HepG2 (cell line): ENCODE measurements at regions not wholly inside any gene's neighbourhood (a gene's known extent, or its start where the extent isn't known, plus 50 kb on each side); places are given as distances from the start of the nearest gene placed in this dataset.
"Not testable (repeated sequence)": the region's sequence is repeated elsewhere in the genome, so short reads cannot be mapped to it uniquely, and the experiment has no call there.

Source experiments
- ATAC-seq: fragments of 200-7000 bp; cut with Tn5 transposase; 3 replicates; pipeline ENCODE4 v1.9.1; 2020; ENCODE audit warnings: mild to moderate bottlenecking, moderate library complexity
- BruUV-seq: library from RNA; stranded (reverse); fragments of 400-500 nt; replicated peaks from 2 replicates; lab custom pipeline; 2021; lab: Mats Ljungman, UMichigan
- CTCF ChIA-PET: fragments of 300-600 bp; formaldehyde crosslinking; extraction: SDS; loops from one replicate; lab custom pipeline; 2021; ENCODE audit warnings: low total read pairs, inconsistent platforms, low intra/inter-chr PET ratio; lab: Yijun Ruan, JAX
- POLR2A ChIA-PET: fragments of 350-600 bp; sonication (Branson Sonifier 250); formaldehyde crosslinking; loops from one replicate; lab custom pipeline; 2020; ENCODE audit warnings: antibody characterized with exemption, inconsistent platforms; lab: Yijun Ruan, JAX
- DNase-seq: peaks from one replicate; pipeline ENCODE4 v3.0.0-alpha.2; 2015; ENCODE audit warnings: low spot score
- FAIRE-seq: peaks from 3 replicates; lab custom pipeline; 2011; peaks lifted over from hg19 to GRCh38; lab: Jason Lieb, UNC
- H2AFZ ChIP-seq: one replicate; pipeline ENCODE4 v1.6.1; 2011; ENCODE audit warnings: low read length, inconsistent platforms
- H3K27ac ChIP-seq: fragments of 300-600 bp; 3 replicates; pipeline ENCODE4 v1.8.0; 2011; ENCODE audit warnings: mixed run types, mild to moderate bottlenecking, mixed read lengths, low read length, inconsistent platforms; ENCODE audit not compliant: insufficient read depth; ENCODE audit errors: extremely low read length
- H3K27me3 ChIP-seq, 2 experiments: fragments of 200-600 bp in 1 of 2; 2 replicates in 1 of 2; 3 replicates in 1 of 2; pipeline versions ENCODE4 v1.6.0 to v1.8.0; 2011; ENCODE audit warnings: low read length in 2 of 2, mild to moderate bottlenecking in 2 of 2, moderate library complexity in 2 of 2, inconsistent platforms in 1 of 2; ENCODE audit not compliant: insufficient read depth in 2 of 2, control insufficient read depth in 1 of 2
- H3K36me3 ChIP-seq, 2 experiments: fragments of 200-600 bp in 1 of 2; replicated peaks in 1 of 2; 2 replicates in 1 of 2; 3 replicates in 1 of 2; pipeline versions ENCODE4 v1.5.1 to v1.8.0; 2011; ENCODE audit warnings: low read length in 2 of 2, inconsistent platforms in 1 of 2; ENCODE audit not compliant: insufficient read depth in 2 of 2, control insufficient read depth in 1 of 2
- H3K4me1 ChIP-seq: 2 replicates; pipeline ENCODE4 v1.5.1; 2012; ENCODE audit warnings: low read length, inconsistent platforms; ENCODE audit not compliant: insufficient read depth
- H3K4me2 ChIP-seq: 2 replicates; pipeline ENCODE4 v1.6.0; 2011; ENCODE audit warnings: low read depth, low read length, inconsistent platforms
- H3K4me3 ChIP-seq, 3 experiments: fragments of 200-600 bp in 1 of 3; sonication (generic), shearing (Covaris generic) in 1 of 3; replicated peaks in 1 of 3; 2 replicates each; pipeline ENCODE4 v1.5.1; 2011 to 2016; ENCODE audit warnings: low read length in 3 of 3, inconsistent platforms in 2 of 3, low read depth in 2 of 3, mild to moderate bottlenecking in 2 of 3, control low read depth in 1 of 3, mixed read lengths in 1 of 3; ENCODE audit not compliant: insufficient read depth in 1 of 3
- H3K79me2 ChIP-seq: one replicate; pipeline ENCODE4 v1.6.1; 2011; ENCODE audit warnings: low read length, inconsistent platforms; ENCODE audit not compliant: insufficient read depth
- H3K9ac ChIP-seq: 2 replicates; pipeline ENCODE4 v1.6.0; 2011; ENCODE audit warnings: mild to moderate bottlenecking, low read depth, low read length, inconsistent platforms; ENCODE audit not compliant: insufficient read depth
- H3K9me3 ChIP-seq: 2 replicates; pipeline ENCODE4 v1.5.1; 2012; ENCODE audit warnings: mild to moderate bottlenecking, low read length
- H4K20me1 ChIP-seq: 2 replicates; pipeline ENCODE4 v1.6.0; 2011; ENCODE audit warnings: inconsistent platforms, mild to moderate bottlenecking, low read length, moderate library complexity; ENCODE audit not compliant: insufficient read depth
- SP5 ChIP-seq: IDR thresholded peaks from 2 replicates; pipeline ENCODE4 v1.6.1; 2016; ENCODE audit warnings: low read depth, borderline replicate concordance
- ZBTB1 ChIP-seq: sonication (generic); formaldehyde crosslinking; IDR thresholded peaks from 2 replicates; pipeline ENCODE4 v1.4.0; 2020; ENCODE audit warnings: missing genetic modification reagents, borderline replicate concordance
- ZBTB39 ChIP-seq: sonication (generic); formaldehyde crosslinking; IDR thresholded peaks from 2 replicates; pipeline ENCODE4 v1.5.0; 2020; ENCODE audit warnings: missing genetic modification reagents
- ZNF556 ChIP-seq: sonication (generic); formaldehyde crosslinking; IDR thresholded peaks from 2 replicates; pipeline ENCODE4 v1.4.0; 2020; ENCODE audit warnings: mild to moderate bottlenecking, missing genetic modification reagents, borderline replicate concordance
- WGBS: methylation state at CpG from one replicate; pipeline ENCODE4 v1.1.6; 2017; ENCODE audit warnings: low lambda C conversion rate; 5-methylcytosine and 5-hydroxymethylcytosine counted together
- in situ Hi-C: cut with HindIII; loops from 2 replicates; pipeline ENCODE4 v1.10.0; 2017; ENCODE audit warnings: low pct_unique_long_range_greater_than_20kb; ENCODE audit not compliant: extremely low pct_ligation_motif_present
- intact Hi-C: fragments of 100-400 bp; cut with micrococcal nuclease; formaldehyde crosslinking; loops from one replicate; pipeline ENCODE4 v1.10.0; 2022; ENCODE audit not compliant: unreplicated experiment
- TF ChIP-seq, protein P1 (sequence below): sonication (generic); formaldehyde crosslinking; IDR thresholded peaks from 2 replicates; pipeline ENCODE4 v1.9.0; 2021; ENCODE audit warnings: missing genetic modification reagents, borderline replicate concordance

- POLR2A ChIA-PET = no interaction called here
- ATAC-seq = no peak
Observed at GRCh38 chr7:24113506-24113905, 170.5 kb upstream of the NPY start.

DNA sequence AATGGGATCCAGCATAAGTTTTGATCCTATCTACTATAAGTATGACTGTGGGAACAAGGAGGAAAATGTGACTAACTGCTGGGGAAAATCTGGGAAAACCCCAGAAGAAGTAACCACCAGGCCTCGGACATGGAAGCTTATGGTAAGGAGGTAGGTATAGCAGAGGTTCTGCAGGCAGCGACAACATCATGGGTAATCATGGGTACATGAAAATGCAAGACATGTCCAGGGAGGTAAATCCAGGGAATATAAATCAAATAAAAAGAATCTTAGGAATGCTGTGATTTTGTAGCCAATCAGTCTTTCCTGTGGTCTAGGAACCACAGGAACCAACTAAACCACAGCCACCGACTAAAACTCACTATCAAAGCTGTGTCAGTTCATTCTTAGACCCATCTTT is 168.3 kb upstream of the NPY start:
- ATAC-seq = no peak
- TF ChIP-seq, protein P1, sequence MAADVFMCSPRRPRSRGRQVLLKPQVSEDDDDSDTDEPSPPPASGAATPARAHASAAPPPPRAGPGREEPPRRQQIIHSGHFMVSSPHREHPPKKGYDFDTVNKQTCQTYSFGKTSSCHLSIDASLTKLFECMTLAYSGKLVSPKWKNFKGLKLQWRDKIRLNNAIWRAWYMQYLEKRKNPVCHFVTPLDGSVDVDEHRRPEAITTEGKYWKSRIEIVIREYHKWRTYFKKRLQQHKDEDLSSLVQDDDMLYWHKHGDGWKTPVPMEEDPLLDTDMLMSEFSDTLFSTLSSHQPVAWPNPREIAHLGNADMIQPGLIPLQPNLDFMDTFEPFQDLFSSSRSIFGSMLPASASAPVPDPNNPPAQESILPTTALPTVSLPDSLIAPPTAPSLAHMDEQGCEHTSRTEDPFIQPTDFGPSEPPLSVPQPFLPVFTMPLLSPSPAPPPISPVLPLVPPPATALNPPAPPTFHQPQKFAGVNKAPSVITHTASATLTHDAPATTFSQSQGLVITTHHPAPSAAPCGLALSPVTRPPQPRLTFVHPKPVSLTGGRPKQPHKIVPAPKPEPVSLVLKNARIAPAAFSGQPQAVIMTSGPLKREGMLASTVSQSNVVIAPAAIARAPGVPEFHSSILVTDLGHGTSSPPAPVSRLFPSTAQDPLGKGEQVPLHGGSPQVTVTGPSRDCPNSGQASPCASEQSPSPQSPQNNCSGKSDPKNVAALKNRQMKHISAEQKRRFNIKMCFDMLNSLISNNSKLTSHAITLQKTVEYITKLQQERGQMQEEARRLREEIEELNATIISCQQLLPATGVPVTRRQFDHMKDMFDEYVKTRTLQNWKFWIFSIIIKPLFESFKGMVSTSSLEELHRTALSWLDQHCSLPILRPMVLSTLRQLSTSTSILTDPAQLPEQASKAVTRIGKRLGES (CRISPR knock-in tag) = no peak
- TF ChIP-seq SP5 (CRISPR knock-in tag) = no peak
- TF ChIP-seq, all 625 proteins: peak for 0
- H2AFZ ChIP-seq = no peak overlapping the region
- intact Hi-C loops = loop anchor here (10.0 kb wide), 1 partner anchor 181 kb away; no protein-coding TSS in a partner anchor
- no peaks in the 10 kb centered on the region for H4K20me1 ChIP-seq
- H3K27me3 ChIP-seq = no peaks in the 10 kb centered on the region; a peak in 1 of 5 replicates
- POLR2A ChIA-PET = no interaction called here
- DNase-seq (no peak), FAIRE-seq (no peak)
- H3K4me2 ChIP-seq = no peak overlapping the region
- in situ Hi-C loops = no loop called here
- no peak overlapping the region for H3K27ac ChIP-seq
- no peaks in the 10 kb centered on the region for H3K9me3 ChIP-seq
- CTCF ChIA-PET = no interaction called here
- H3K4me1 ChIP-seq = no peaks in the 10 kb centered on the region
- H3K36me3 ChIP-seq = no peaks in the 10 kb centered on the region
- H3K4me3 ChIP-seq = no peak overlapping the region
- BruUV-seq = no TSS peak
- no peak overlapping the region for H3K9ac ChIP-seq
- WGBS = 26% methylated on average over 3 of the region's 3 CpGs
- H3K79me2 ChIP-seq = no peaks in the 10 kb centered on the region

More at GRCh38 chr7:24113506-24113905, 170.5 kb upstream of the NPY start:
- WGBS = 86% methylated on average over 7 of the region's 7 CpGs
- FAIRE-seq = no peak
- H3K36me3 ChIP-seq = no peaks in the 10 kb centered on the region
- no peaks in the 10 kb centered on the region for H3K79me2 ChIP-seq
- no peak overlapping the region for H3K9ac ChIP-seq
- H3K4me1 ChIP-seq = peaks cover 19% of the 10 kb centered on the region
- TF ChIP-seq ZNF556 (CRISPR knock-in tag) = no peak
- no peak for TF ChIP-seq ZBTB1 (CRISPR knock-in tag)
- no peak for TF ChIP-seq ZBTB39 (CRISPR knock-in tag)
- TF ChIP-seq, all 625 proteins: peak for 0
- no peaks in the 10 kb centered on the region for H4K20me1 ChIP-seq
- H3K4me3 ChIP-seq = no peak overlapping the region
- no peak overlapping the region for H3K27ac ChIP-seq
- in situ Hi-C loops (no loop called here), intact Hi-C loops (loop anchor here (10.0 kb wide), 1 partner anchor 179 kb away; no protein-coding TSS in a partner anchor)
- CTCF ChIA-PET = no interaction called here
- no peak for DNase-seq
- no peak overlapping the region for H3K4me2 ChIP-seq
- H3K9me3 ChIP-seq = no peaks in the 10 kb centered on the region
- BruUV-seq = no TSS peak
- no peaks in the 10 kb centered on the region for H3K27me3 ChIP-seq
- no peak overlapping the region for H2AFZ ChIP-seq

DNA sequence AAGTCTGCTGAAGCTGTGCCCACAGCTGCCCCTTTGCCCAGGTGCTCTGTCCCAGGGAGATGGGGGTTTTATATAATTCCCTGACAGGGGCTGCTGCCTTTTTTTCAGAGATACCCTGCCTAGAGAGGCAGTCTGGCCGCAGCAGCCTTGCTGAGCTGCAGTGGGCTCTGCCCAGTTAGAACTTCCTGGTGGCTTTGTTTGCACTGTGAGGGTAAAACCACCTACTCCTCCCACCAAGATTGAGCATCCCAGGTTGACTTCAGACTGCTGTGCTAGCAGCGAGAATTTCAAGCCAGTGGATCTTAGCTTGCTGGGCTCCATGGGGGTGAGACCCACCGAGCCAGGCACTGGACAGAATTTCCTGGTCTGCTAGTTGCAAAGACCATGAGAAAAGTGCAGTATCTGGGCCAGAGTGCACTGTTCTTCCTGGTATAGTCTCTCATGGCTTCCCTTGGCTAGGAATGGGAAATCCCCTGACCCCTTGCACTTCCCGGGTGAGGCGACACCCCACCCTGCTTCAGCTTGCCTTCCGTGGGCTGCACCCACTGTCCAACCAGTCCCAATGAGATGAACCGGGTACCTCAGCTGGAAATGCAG is 166.0 kb upstream of the NPY start:
- FAIRE-seq, H3K4me3 ChIP-seq, H3K9me3 ChIP-seq, H4K20me1 ChIP-seq, CTCF ChIA-PET, H3K27me3 ChIP-seq, H3K4me1 ChIP-seq, DNase-seq, BruUV-seq, H2AFZ ChIP-seq, in situ Hi-C loops, H3K4me2 ChIP-seq, ATAC-seq, H3K9ac ChIP-seq, POLR2A ChIA-PET, H3K79me2 ChIP-seq, H3K36me3 ChIP-seq, H3K27ac ChIP-seq: not testable (repeated sequence)
- intact Hi-C loops = loop anchor here (10.0 kb wide), 1 partner anchor 183 kb away; no protein-coding TSS in a partner anchor
- WGBS = 41% methylated on average over 3 of the region's 7 CpGs
